Ascending aorta (tissue), 2 donors: ENCODE measurements at regions not wholly inside any gene's neighbourhood (a gene's known extent, or its start where the extent isn't known, plus 50 kb on each side); places are given as distances from the start of the nearest gene placed in this dataset.
A peak's percentile ranks its signal among the peaks of the same experiment; 100 is the strongest.

Experiments used
- DNase-seq, 2 donors: peaks; one replicate each; pipeline ENCODE4 v3.0.0-alpha.2; 2019; ENCODE audit warnings: low spot score in 2 of 2
- H3K27ac ChIP-seq, 2 donors: fragments of 200-600 bp; sonication (generic); one replicate each; pipeline ENCODE4 v1.5.1; 2016 to 2017; ENCODE audit warnings: mild to moderate bottlenecking in 1 of 2
- H3K27me3 ChIP-seq: fragments of 200-600 bp; sonication (generic); one replicate; pipeline ENCODE4 v1.5.1; 2017
- H3K36me3 ChIP-seq, 2 donors: fragments of 200-600 bp; sonication (generic); one replicate each; pipeline ENCODE4 v1.5.1; 2016
- H3K4me1 ChIP-seq, 2 donors: fragments of 200-600 bp; sonication (generic); one replicate each; pipeline ENCODE4 v1.5.1; 2016 to 2017; ENCODE audit warnings: mild to moderate bottlenecking in 1 of 2
- H3K4me3 ChIP-seq, 2 donors: fragments of 200-600 bp; sonication (generic); one replicate each; pipeline ENCODE4 v1.5.1; 2016 to 2017; ENCODE audit warnings: mild to moderate bottlenecking in 1 of 2
- H3K9me3 ChIP-seq, 2 donors: fragments of 200-600 bp; sonication (generic); one replicate each; pipeline ENCODE4 v1.5.1; 2016
- intact Hi-C: fragments of 100-400 bp; cut with DNase I; formaldehyde crosslinking; loops from one replicate; pipeline ENCODE4 v1.15.1; 2023
- TF ChIP-seq, protein P1 (sequence below), 3 experiments: fragments of 200-600 bp in 2 of 3; fragments of 450-650 bp in 1 of 3; sonication (generic) in 2 of 3; IDR thresholded peaks; one replicate each; pipeline ENCODE4 v1.5.1; 2016 to 2019; ENCODE audit warnings: antibody characterized with exemption in 3 of 3, mild to moderate bottlenecking in 1 of 3, moderate library complexity in 1 of 3

GRCh38 chr13:44243198-44243857, 130.3 kb upstream of the SERP2 start:
- no peaks in the 10 kb centered on the region for H3K4me1 ChIP-seq
- no peak for DNase-seq
- TF ChIP-seq, protein P1, sequence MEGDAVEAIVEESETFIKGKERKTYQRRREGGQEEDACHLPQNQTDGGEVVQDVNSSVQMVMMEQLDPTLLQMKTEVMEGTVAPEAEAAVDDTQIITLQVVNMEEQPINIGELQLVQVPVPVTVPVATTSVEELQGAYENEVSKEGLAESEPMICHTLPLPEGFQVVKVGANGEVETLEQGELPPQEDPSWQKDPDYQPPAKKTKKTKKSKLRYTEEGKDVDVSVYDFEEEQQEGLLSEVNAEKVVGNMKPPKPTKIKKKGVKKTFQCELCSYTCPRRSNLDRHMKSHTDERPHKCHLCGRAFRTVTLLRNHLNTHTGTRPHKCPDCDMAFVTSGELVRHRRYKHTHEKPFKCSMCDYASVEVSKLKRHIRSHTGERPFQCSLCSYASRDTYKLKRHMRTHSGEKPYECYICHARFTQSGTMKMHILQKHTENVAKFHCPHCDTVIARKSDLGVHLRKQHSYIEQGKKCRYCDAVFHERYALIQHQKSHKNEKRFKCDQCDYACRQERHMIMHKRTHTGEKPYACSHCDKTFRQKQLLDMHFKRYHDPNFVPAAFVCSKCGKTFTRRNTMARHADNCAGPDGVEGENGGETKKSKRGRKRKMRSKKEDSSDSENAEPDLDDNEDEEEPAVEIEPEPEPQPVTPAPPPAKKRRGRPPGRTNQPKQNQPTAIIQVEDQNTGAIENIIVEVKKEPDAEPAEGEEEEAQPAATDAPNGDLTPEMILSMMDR (IDR thresholded peaks at IDR 0.05): peak in 2 of 3 experiments; percentile 20 to 37
- H3K4me3 ChIP-seq: no peak overlapping the region
- intact Hi-C loops: no loop called here
- no peak overlapping the region for H3K27ac ChIP-seq
- H3K36me3 ChIP-seq: no peaks in the 10 kb centered on the region
- H3K27me3 ChIP-seq: no peaks in the 10 kb centered on the region
- no peaks in the 10 kb centered on the region for H3K9me3 ChIP-seq

GRCh38 chr13:44244288-44244687, 129.3 kb upstream of the SERP2 start:
- H3K27ac ChIP-seq: no peak overlapping the region
- no peak overlapping the region for H3K4me3 ChIP-seq
- no peaks in the 10 kb centered on the region for H3K27me3 ChIP-seq
- intact Hi-C loops: no loop called here
- H3K36me3 ChIP-seq: no peaks in the 10 kb centered on the region
- no peaks in the 10 kb centered on the region for H3K9me3 ChIP-seq
- peaks cover 0 to 6% of the 10 kb centered on the region in 2 donors for H3K4me1 ChIP-seq
- TF ChIP-seq, protein P1 (IDR thresholded peaks at IDR 0.05): no peak
- DNase-seq: no peak

GRCh38 chr13:44249431-44249836, 124.2 kb upstream of the SERP2 start:
- DNase-seq: no peak
- Histone ChIP-seq H3K4me1 (peaks cover 0 to 10% of the 10 kb centered on the region in 2 donors), H3K27me3 (no peaks in the 10 kb centered on the region), H3K4me3 (no peak overlapping the region), H3K9me3 (no peaks in the 10 kb centered on the region), H3K36me3 (no peaks in the 10 kb centered on the region), H3K27ac (peak overlapping the region; percentile 69 to 78)
- intact Hi-C loops: no loop called here
- TF ChIP-seq, protein P1 (IDR thresholded peaks at IDR 0.05): no peak

DNA sequence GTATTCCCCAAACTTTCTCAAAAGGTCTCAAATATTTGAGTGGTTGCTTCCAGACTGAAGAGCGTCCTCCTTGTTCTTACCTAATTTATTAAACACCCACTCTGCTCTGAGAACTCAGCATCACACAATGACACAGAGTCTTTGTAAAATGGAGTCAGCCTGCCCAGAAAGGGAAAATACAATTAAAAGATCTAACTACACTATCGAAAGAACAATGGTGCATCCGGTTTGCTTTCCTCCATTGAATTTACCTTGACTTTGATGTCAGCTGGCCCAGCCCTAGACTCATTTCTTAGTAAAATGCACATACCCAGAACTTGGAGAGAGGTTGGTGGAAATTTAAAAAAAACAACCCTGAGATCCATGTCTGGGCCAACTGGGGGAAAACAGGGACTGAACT, 120.7 kb upstream of the SERP2 start:
- Histone ChIP-seq H3K4me3 (no peak overlapping the region), H3K36me3 (no peaks in the 10 kb centered on the region), H3K27me3 (no peaks in the 10 kb centered on the region), H3K4me1 (peaks cover 0 to 10% of the 10 kb centered on the region in 2 donors), H3K27ac (no peak overlapping the region), H3K9me3 (no peaks in the 10 kb centered on the region)
- TF ChIP-seq, protein P1 (IDR thresholded peaks at IDR 0.05): no peak
- intact Hi-C loops: no loop called here
- no peak for DNase-seq

GRCh38 chr13:44255771-44256364, 117.8 kb upstream of the SERP2 start:
- H3K4me3 ChIP-seq: no peak overlapping the region
- DNase-seq: no peak
- no peaks in the 10 kb centered on the region for H3K27me3 ChIP-seq
- H3K36me3 ChIP-seq: no peaks in the 10 kb centered on the region
- H3K9me3 ChIP-seq: no peaks in the 10 kb centered on the region
- intact Hi-C loops: no loop called here
- no peak overlapping the region for H3K27ac ChIP-seq
- TF ChIP-seq, protein P1 (IDR thresholded peaks at IDR 0.05): no peak
- H3K4me1 ChIP-seq: no peaks in the 10 kb centered on the region
